Ishikawa (cell line): ENCODE measurements at regions not wholly inside any gene's neighbourhood (a gene's known extent, or its start where the extent isn't known, plus 50 kb on each side); places are given as distances from the start of the nearest gene placed in this dataset.

Experiments used
- CEBPB ChIP-seq: IDR thresholded peaks from 2 replicates; pipeline ENCODE4 v1.6.1; 2012
- CREB1 ChIP-seq: IDR thresholded peaks from 2 replicates; pipeline ENCODE4 v1.6.1; 2012; ENCODE audit warnings: low read depth
- EGR1 ChIP-seq: IDR thresholded peaks from 2 replicates; pipeline ENCODE4 v1.6.1; 2012
- EP300 ChIP-seq: IDR thresholded peaks from 2 replicates; pipeline ENCODE4 v1.6.1; 2012; ENCODE audit warnings: borderline replicate concordance
- FOXM1 ChIP-seq: IDR thresholded peaks from 2 replicates; pipeline ENCODE4 v1.6.1; 2012; ENCODE audit warnings: low read depth, borderline replicate concordance
- MAX ChIP-seq: IDR thresholded peaks from 2 replicates; pipeline ENCODE4 v1.6.1; 2012
- NFIC ChIP-seq: IDR thresholded peaks from 2 replicates; pipeline ENCODE4 v1.6.1; 2012
- RAD21 ChIP-seq: IDR thresholded peaks from 2 replicates; pipeline ENCODE4 v1.6.1; 2012; ENCODE audit warnings: low read depth
- REST ChIP-seq: IDR thresholded peaks from 2 replicates; pipeline ENCODE4 v1.6.1; 2012; ENCODE audit warnings: low read depth, mild to moderate bottlenecking
- TAF1 ChIP-seq: IDR thresholded peaks from 2 replicates; pipeline ENCODE4 v1.6.1; 2012; ENCODE audit warnings: low read depth, mild to moderate bottlenecking
- TCF12 ChIP-seq: IDR thresholded peaks from 2 replicates; pipeline ENCODE4 v1.6.1; 2012; ENCODE audit warnings: low read depth
- TEAD4 ChIP-seq: IDR thresholded peaks from 2 replicates; pipeline ENCODE4 v1.6.1; 2012
- USF1 ChIP-seq: IDR thresholded peaks from 2 replicates; pipeline ENCODE4 v1.6.1; 2012
- YY1 ChIP-seq: IDR thresholded peaks from 2 replicates; pipeline ENCODE4 v1.6.1; 2012; ENCODE audit warnings: low read depth
- ZBTB7A ChIP-seq: IDR thresholded peaks from 2 replicates; pipeline ENCODE4 v1.6.1; 2012; ENCODE audit warnings: low read depth

- no peak for TF ChIP-seq CEBPB
- no peak for TF ChIP-seq REST
- no peak for TF ChIP-seq EGR1
- TF ChIP-seq CREB1 = no peak
- no peak for TF ChIP-seq ZBTB7A
- no peak for TF ChIP-seq FOXM1
- TF ChIP-seq TCF12 = no peak
- TF ChIP-seq MAX = no peak
- no peak for TF ChIP-seq NFIC
- no peak for TF ChIP-seq TEAD4
- no peak for TF ChIP-seq YY1
- TF ChIP-seq TAF1 = no peak
- no peak for TF ChIP-seq USF1
- TF ChIP-seq RAD21 = no peak
- no peak for TF ChIP-seq EP300
Measured at GRCh38 chr3:117490716-117491115, 781.1 kb downstream of the TUSC7 start.

- TF ChIP-seq EP300 (no peak), YY1 (no peak), FOXM1 (no peak), RAD21 (no peak), ZBTB7A (no peak), NFIC (no peak)
Measured at GRCh38 chr3:117495620-117496019, 786.0 kb downstream of the TUSC7 start.

- no peak for TF ChIP-seq CEBPB
- no peak for TF ChIP-seq EP300
- TF ChIP-seq RAD21 = no peak
Measured at GRCh38 chr3:117499189-117499870, 789.8 kb downstream of the TUSC7 start.

- TF ChIP-seq RAD21 (no peak), MAX (no peak), EP300 (no peak), CEBPB (no peak), YY1 (no peak), USF1 (no peak), ZBTB7A (no peak), NFIC (no peak), TEAD4 (no peak), FOXM1 (no peak), CREB1 (no peak), TCF12 (no peak), EGR1 (no peak), TAF1 (no peak), REST (no peak)
Measured at GRCh38 chr3:117507958-117508357, 798.4 kb downstream of the TUSC7 start.

GRCh38 chr3:117509858-117510257, 800.3 kb downstream of the TUSC7 start:
- TF ChIP-seq EP300 (no peak), TEAD4 (no peak), YY1 (no peak), CREB1 (no peak), TAF1 (no peak), CEBPB (no peak), REST (no peak), NFIC (no peak), USF1 (no peak)
